ENCODE measurements at regions not wholly inside any gene's neighbourhood (a gene's known extent, or its start where the extent isn't known, plus 50 kb on each side); places are given as distances from the start of the nearest gene placed in this dataset.

GRCh38 chr16:85419503-85420408 lies 193.4 kb upstream of the GSE1 start:
- DNase-seq, result no peak

- DNase-seq, result no peak
These were observed 192.4 kb upstream of the GSE1 start for GRCh38 chr16:85420501-85421337.

DNA sequence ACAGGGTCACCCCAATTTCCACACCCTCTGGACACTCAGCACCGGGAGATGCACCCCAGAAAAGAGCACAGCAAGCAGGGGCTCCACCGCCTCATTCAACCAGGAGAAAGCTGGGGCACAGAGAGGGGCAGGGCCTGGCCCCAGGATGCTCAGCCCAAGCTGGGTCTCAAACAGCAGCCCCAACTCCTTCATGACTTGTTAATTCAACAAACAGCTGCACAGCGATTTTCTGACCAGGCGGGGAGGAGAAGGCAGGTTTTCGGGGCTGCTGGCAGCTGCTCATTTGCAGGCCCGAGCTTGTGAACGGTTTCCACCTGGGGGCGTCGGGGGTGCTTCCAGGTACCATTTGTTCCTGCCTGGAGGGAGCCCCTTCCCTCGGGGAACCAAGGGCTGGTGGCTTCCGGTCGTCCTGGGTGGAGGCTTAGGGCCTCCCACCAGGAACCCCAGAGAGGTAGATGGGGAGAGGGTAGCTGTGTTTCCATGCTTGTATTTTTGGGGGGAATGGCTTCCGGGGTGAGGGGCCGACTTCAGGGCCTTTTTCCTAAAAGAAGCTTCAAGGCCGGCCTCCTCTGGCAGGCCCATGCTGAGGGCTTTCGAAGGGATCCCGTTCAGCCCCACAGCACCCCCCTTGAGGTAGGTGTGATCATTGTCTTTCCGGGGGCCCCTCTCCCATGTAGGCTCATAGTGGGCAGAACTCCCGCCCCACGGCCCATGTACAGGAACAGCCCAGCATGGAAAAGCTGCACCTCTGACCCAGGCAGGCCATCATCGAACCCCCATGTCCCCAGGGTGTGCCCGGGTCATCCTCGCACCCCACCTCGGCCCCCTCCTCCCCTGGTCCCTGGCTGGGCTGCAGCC lies 191.6 kb upstream of the GSE1 start:
- DNase-seq, result no peak

- DNase-seq, result no peak
These were observed 190.9 kb upstream of the GSE1 start for GRCh38 chr16:85422196-85422631.

- DNase-seq, result no peak
These were observed 190.2 kb upstream of the GSE1 start for GRCh38 chr16:85422632-85423550.

- no peak for DNase-seq
These were observed 189.5 kb upstream of the GSE1 start for GRCh38 chr16:85423631-85424030.

DNA sequence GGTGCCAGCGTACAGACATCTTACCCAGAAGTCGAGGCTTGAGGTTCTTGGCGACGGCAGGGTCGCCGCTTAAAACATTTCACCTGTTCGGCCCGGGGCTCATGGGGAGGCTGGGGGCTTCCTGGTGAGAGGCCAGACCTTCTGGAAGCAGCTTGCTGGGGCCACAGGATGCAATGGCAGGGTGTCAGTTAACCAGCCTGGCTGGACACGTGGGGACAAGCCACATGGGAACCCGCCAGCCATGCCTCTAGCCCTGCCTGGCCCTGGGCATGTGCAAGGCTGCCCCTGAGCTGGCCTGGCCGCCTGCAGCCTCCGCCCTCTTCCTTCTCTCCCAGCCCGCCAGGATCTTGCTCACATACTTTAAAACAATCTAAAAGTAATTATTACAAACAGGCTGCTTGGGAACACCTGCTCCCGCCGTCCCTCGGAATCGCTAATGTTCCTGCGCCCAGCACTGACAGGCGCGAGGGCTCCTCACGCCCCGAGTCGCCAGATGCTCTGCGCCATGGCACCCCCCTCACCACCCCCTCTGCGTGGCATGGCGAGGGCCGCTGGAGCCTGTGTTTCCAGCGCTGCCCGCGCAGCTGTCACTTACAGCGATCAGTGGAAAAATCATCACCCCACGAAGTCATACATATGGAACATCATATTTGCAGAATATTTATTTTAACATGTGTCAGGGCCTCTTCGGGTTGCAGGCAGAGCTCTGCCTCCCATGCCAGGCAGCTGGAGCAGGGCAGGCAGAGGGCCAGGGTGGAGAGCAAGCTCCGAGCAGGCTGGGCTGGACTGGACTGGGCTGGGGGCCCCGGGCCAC lies 188.7 kb upstream of the GSE1 start:
- no peak for DNase-seq

GRCh38 chr16:85425074-85425662 lies 188.0 kb upstream of the GSE1 start:
- DNase-seq, result peak; percentile 32

- no peak for DNase-seq
These were observed 186.3 kb upstream of the GSE1 start for GRCh38 chr16:85426806-85427205.

DNA sequence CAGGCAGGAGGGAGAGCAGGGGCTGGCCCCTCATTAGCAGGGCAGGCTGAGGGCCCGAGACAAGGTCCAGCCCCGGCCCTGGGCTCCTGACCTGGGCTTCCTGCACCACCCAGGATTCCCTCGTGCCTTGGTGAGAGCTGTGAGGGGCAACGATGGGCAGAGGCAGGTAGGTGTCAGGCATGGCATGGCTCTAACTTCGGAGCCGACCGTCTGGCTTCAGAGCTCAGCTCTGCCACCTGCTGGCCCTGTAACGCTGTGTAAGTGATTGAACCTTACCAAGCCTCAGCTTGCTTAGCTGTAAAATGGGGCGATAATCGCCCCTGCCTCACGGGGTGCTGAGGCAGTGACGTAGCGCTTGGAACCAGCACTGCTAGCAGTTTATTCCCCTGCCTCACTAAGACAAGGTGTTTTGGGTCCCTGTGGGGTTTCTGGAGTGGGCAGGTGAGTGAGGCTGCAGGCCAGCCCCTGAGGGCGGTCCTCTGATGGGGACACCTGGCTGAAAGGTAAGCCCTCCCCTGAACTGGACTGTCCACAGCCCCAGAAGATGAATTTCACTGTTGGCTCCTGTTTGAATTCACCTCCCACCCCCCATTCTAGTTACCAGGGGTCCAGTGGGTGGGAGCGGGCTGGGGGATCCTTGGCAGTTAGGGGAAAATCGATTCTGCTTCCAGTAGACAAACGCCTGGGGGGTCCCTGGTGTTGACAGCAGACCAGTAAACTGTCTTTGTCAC lies 184.8 kb upstream of the GSE1 start:
- DNase-seq, result no peak

DNA sequence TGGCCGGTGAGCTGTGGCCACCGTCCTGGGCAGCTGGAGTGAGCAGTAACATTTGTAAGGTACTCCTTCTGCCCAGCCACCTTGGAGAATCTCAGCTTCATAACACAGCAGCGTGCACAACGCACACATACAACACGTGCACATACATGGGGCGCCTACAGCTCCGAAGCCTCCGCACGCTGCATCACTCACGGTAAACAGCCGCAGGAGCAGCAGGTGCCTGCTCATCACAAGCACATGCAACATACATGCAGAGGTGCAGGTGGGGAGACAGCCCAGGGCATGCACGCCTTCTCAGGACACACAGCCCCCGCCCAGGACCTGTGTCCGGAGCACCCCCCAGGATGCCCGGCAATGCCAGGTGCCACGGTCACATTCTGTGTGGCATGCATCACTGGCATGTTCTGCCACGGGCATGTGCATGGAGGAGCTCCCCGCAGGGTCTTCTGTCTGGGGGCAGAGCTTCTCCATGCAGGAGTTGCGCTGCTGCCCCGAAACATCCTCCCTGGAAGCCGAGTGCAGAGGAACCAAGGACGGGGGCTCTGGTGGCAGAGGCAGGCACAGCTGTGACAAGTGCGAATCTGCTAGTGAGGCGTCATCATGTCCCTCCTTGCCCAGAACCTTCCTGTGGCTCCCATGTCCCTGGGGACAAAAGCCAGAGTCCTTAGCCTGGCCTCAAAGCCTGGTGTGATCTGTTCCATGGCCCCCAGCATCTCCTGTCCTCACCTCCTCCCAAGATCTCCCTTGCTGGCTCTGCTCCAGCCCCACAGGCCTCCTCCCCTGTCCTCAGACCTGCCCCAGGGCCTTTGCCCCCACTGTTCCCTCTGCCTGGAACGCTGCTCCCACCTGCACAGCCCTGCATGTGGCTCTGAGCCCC lies 184.0 kb upstream of the GSE1 start:
- no peak for DNase-seq

DNA sequence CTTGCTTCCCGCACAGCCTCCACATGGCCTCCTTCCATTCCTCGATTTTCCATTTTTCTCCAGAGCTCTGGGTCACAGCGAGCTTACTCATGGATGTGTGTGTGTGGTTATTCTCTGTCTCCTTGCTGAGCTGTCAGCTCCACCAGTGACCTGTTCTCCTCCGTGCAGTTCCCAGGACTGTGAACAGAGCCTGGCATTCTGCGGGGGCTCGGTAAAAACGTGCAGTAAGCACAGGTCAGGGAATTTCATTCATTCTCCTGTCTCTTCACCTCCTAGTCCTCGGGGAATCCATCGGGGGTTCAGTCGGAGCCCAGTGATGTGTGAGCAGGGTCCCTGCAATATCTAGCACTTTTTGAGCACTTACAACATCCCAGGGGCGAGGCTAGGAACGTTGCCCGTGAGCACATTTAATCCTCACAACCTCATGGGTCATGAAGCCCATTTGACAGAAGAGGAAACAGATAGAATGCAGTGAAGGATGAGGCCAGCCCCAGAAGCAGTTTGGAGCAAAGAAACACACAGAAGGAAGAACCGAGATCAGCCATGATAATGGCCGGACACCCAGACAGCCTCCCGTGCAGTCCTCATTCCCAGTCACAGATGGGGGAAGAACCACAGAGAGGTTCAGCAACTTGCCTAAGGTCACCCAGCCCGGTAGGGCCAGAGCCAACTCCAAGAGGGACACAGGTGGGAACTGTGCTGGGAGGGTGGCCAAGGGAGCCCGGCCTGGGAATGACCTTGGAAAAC lies 183.2 kb upstream of the GSE1 start:
- DNase-seq, result no peak

DNA sequence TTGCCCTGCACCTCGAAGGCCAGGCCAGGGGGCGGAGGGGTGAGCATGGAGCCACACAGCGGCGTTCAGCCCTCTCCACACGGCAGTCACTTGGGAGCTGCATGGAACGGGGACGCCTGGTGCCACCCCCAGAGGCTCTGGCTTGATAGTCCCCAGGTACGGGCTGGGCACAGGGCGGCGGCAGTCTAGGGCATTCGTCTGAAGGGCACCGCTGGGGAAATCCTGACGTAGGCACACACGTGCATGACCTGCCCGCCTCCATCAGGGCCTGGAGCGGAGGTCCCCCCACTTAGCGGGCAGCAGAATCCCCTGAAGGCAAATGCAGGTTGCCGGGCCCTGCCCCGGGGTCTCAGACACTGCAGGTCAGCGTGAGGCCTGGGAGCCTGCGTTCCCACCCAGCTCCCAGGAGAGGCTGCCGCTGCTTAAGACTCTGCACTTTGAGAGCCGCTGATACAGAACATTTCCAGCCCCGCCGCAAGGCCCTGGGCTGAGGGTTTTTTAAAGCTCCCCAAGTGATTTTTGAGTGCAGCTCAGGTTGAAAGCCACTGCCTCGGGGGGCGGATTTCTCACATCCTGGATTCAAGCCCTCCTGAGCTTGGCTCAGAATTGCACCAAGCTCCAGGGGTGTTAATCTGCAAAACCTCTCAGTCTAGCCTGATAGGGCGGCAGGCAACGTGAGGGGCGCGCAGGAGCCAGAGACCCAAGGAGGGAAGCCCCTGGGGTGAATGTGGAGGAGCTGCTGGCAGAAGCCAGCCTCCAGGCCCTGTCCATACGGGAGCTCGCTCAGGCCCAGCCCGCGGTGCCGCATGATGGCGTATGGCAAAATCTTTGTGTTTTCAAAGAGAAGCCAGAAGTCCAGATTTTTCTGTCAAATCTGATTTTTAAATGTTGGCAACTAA lies 182.3 kb upstream of the GSE1 start:
- no peak for DNase-seq

- DNase-seq, result no peak
These were observed 181.5 kb upstream of the GSE1 start for GRCh38 chr16:85431431-85432124.

DNA sequence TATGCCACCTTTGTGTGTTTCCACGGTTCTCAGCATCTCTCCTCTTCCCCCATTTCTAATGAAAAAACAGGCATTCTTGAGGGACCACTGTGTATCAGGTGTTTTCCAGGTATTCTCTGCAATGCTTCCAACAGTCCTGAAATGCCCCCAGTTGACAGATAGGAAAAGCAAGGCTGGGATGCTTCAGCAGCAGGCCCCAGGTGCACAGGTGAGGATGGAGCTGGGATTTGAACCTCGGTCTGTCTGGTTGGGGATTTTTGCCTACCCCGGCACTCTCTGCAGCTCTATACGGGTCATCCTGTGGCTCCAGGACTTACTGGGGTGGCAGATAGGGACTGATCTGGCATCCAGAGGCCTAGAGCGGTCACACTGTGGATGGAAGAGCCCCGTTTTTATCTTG lies 180.5 kb upstream of the GSE1 start:
- no peak for DNase-seq

GRCh38 chr16:85433477-85433876 lies 179.6 kb upstream of the GSE1 start:
- no peak for DNase-seq

All from left hindlimb (tissue), 1 donor.